Left renal pelvis (tissue), 4 donors: ENCODE measurements at regions not wholly inside any gene's neighbourhood (a gene's known extent, or its start where the extent isn't known, plus 50 kb on each side); places are given as distances from the start of the nearest gene placed in this dataset.
"Not testable (repeated sequence)": the region's sequence is repeated elsewhere in the genome, so short reads cannot be mapped to it uniquely, and the experiment has no call there.

Experiments used
- DNase-seq, 4 donors: peaks; one replicate each; pipeline ENCODE4 v3.0.0-alpha.2; 2013; ENCODE audit warnings: low read depth in 4 of 4, low spot score in 3 of 4

- DNase-seq, result no peak
Measured at GRCh38 chr20:48041078-48041780, 255.9 kb upstream of the SULF2 start.

GRCh38 chr20:48040491-48040890 lies 255.2 kb upstream of the SULF2 start:
- no peak for DNase-seq

GRCh38 chr20:48040051-48040450 lies 254.8 kb upstream of the SULF2 start:
- DNase-seq, result no peak

GRCh38 chr20:48039514-48039913 lies 254.2 kb upstream of the SULF2 start:
- no peak for DNase-seq

- DNase-seq, result no peak
Measured at GRCh38 chr20:48038713-48039112, 253.4 kb upstream of the SULF2 start.

GRCh38 chr20:48037798-48038197 lies 252.5 kb upstream of the SULF2 start:
- not testable (repeated sequence) for DNase-seq

GRCh38 chr20:48035961-48036731 lies 250.9 kb upstream of the SULF2 start:
- no peak for DNase-seq

GRCh38 chr20:48034751-48035150 lies 249.5 kb upstream of the SULF2 start:
- DNase-seq, result no peak

- not testable (repeated sequence) for DNase-seq
Measured at GRCh38 chr20:48033005-48033404, 247.7 kb upstream of the SULF2 start.

GRCh38 chr20:48031122-48031521 lies 245.8 kb upstream of the SULF2 start:
- no peak for DNase-seq

GRCh38 chr20:48026981-48027592 lies 241.8 kb upstream of the SULF2 start:
- DNase-seq, result no peak

- no peak for DNase-seq
Measured at GRCh38 chr20:48025661-48026060, 240.4 kb upstream of the SULF2 start.

GRCh38 chr20:48025051-48025515 lies 239.8 kb upstream of the SULF2 start:
- no peak for DNase-seq

GRCh38 chr20:48024539-48024938 lies 239.3 kb upstream of the SULF2 start:
- no peak for DNase-seq

- DNase-seq, result not testable (repeated sequence)
Measured at GRCh38 chr20:48020696-48021095, 235.4 kb upstream of the SULF2 start.

- no peak for DNase-seq
Measured at GRCh38 chr20:48019940-48020339, 234.7 kb upstream of the SULF2 start.

GRCh38 chr20:48019496-48019895 lies 234.2 kb upstream of the SULF2 start:
- no peak for DNase-seq

GRCh38 chr20:48018851-48019250 lies 233.6 kb upstream of the SULF2 start:
- not testable (repeated sequence) for DNase-seq

- no peak for DNase-seq
Measured at GRCh38 chr20:48017992-48018391, 232.7 kb upstream of the SULF2 start.

- DNase-seq, result no peak
Measured at GRCh38 chr20:48017509-48017908, 232.2 kb upstream of the SULF2 start.

- DNase-seq, result no peak
Measured at GRCh38 chr20:48015943-48016723, 230.9 kb upstream of the SULF2 start.
